WTC11 (cell line): ENCODE measurements at regions not wholly inside any gene's neighbourhood (a gene's known extent, or its start where the extent isn't known, plus 50 kb on each side); places are given as distances from the start of the nearest gene placed in this dataset.

Source experiments
- ATAC-seq: fragments of 200-7000 bp; cut with Tn5 transposase; 2 replicates; pipeline ENCODE4 v1.10.0; 2021; ENCODE audit warnings: mild to moderate bottlenecking, moderate library complexity
- CTCF ChIA-PET: fragments of 300-600 bp; sonication (Branson Sonifier 250); formaldehyde crosslinking; loops from one replicate; lab custom pipeline; 2021; ENCODE audit warnings: antibody characterized with exemption; lab: Charles Lee
- POLR2A ChIA-PET: fragments of 350-600 bp; sonication (Branson Sonifier 250); formaldehyde crosslinking; loops from one replicate; lab custom pipeline; 2021; ENCODE audit warnings: antibody characterized with exemption; lab: Charles Lee
- DNase-seq: peaks from one replicate; pipeline ENCODE4 v3.0.0; 2021; ENCODE audit warnings: low spot score
- H3K27ac Mint-ChIP-seq: 2 replicates; pipeline ENCODE4 v1.8.0; 2021; ENCODE audit warnings: mixed read lengths
- H3K27me3 Mint-ChIP-seq: 2 replicates; pipeline ENCODE4 v1.8.0; 2021; ENCODE audit warnings: low read depth, mild to moderate bottlenecking, moderate library complexity, mixed read lengths
- H3K36me3 Mint-ChIP-seq: 2 replicates; pipeline ENCODE4 v1.8.0; 2021; ENCODE audit warnings: mixed read lengths
- H3K4me1 Mint-ChIP-seq: 2 replicates; pipeline ENCODE4 v1.8.0; 2022; ENCODE audit warnings: mixed read lengths
- H3K4me3 Mint-ChIP-seq: 2 replicates; pipeline ENCODE4 v1.8.0; 2021; ENCODE audit warnings: mild to moderate bottlenecking, moderate library complexity, mixed read lengths
- H3K9me3 Mint-ChIP-seq: 2 replicates; pipeline ENCODE4 v1.8.0; 2021; ENCODE audit warnings: mixed read lengths
- ATF1 ChIP-seq: sonication (generic); formaldehyde crosslinking; IDR thresholded peaks from 2 replicates; pipeline ENCODE4 v1.8.1; 2023; ENCODE audit warnings: mild to moderate bottlenecking, moderate library complexity, missing genetic modification reagents
- EMX1 ChIP-seq: fragments of 250-450 bp; sonication (Bioruptor Pico); IDR thresholded peaks from 2 replicates; pipeline ENCODE4 v1.8.0; 2021; ENCODE audit warnings: mild to moderate bottlenecking
- HMGA2 ChIP-seq: fragments of 250-450 bp; sonication (Bioruptor Pico); IDR thresholded peaks from 2 replicates; pipeline ENCODE4 v1.4.0; 2021; ENCODE audit warnings: mild to moderate bottlenecking, moderate library complexity
- HMGXB4 ChIP-seq: sonication (generic); formaldehyde crosslinking; IDR thresholded peaks from 2 replicates; pipeline ENCODE4 v1.8.1; 2023; ENCODE audit warnings: mild to moderate bottlenecking, moderate library complexity, missing genetic modification reagents
- IRF2 ChIP-seq: sonication (generic); formaldehyde crosslinking; IDR thresholded peaks from 2 replicates; pipeline ENCODE4 v1.8.0; 2022; ENCODE audit warnings: low read depth, missing genetic modification reagents, borderline replicate concordance
- KAT7 ChIP-seq: sonication (generic); formaldehyde crosslinking; IDR thresholded peaks from 2 replicates; pipeline ENCODE4 v1.8.1; 2023; ENCODE audit warnings: missing genetic modification reagents, mild to moderate bottlenecking, borderline replicate concordance
- SOX15 ChIP-seq: fragments of 250-450 bp; sonication (Bioruptor Pico); IDR thresholded peaks from 2 replicates; pipeline ENCODE4 v1.9.0; 2021; ENCODE audit warnings: mild to moderate bottlenecking
- STAT6 ChIP-seq: sonication (generic); formaldehyde crosslinking; conservative IDR thresholded peaks from 2 replicates; pipeline ENCODE4 v1.8.1; 2023; ENCODE audit warnings: mild to moderate bottlenecking, low read depth, missing genetic modification reagents, moderate library complexity
- ZNF121 ChIP-seq: sonication (generic); formaldehyde crosslinking; IDR thresholded peaks from 2 replicates; pipeline ENCODE4 v1.8.0; 2023; ENCODE audit warnings: missing genetic modification reagents
- ZNF416 ChIP-seq: fragments of 250-450 bp; sonication (Bioruptor Pico); IDR thresholded peaks from 2 replicates; pipeline ENCODE4 v1.9.0; 2021; ENCODE audit warnings: mild to moderate bottlenecking, inconsistent platforms
- TF ChIP-seq, protein P1 (sequence below): sonication (generic); formaldehyde crosslinking; IDR thresholded peaks from 2 replicates; pipeline ENCODE4 v1.8.1; 2023; ENCODE audit warnings: mild to moderate bottlenecking, missing genetic modification reagents, moderate library complexity
- TF ChIP-seq, protein P2 (sequence below): sonication (generic); formaldehyde crosslinking; IDR thresholded peaks from 2 replicates; pipeline ENCODE4 v1.8.0; 2023; ENCODE audit warnings: missing genetic modification reagents
- TF ChIP-seq, protein P3 (sequence below): fragments of 200-600 bp; IDR thresholded peaks from 2 replicates; pipeline ENCODE4 v1.8.0; 2022; ENCODE audit warnings: antibody characterized with exemption
- TF ChIP-seq, protein P4 (sequence below): fragments of 250-450 bp; sonication (Bioruptor Pico); IDR thresholded peaks from 2 replicates; pipeline ENCODE4 v1.9.0; 2021; ENCODE audit warnings: mild to moderate bottlenecking
- TF ChIP-seq, protein P5 (sequence below): sonication (generic); formaldehyde crosslinking; IDR thresholded peaks from 2 replicates; pipeline ENCODE4 v1.8.1; 2022; ENCODE audit warnings: mild to moderate bottlenecking, moderate library complexity, missing genetic modification reagents

- TF ChIP-seq STAT6 (CRISPR knock-in tag) (no peak), SOX15 (no peak), HMGXB4 (CRISPR knock-in tag) (no peak), IRF2 (CRISPR knock-in tag) (no peak)
- TF ChIP-seq, protein P1, sequence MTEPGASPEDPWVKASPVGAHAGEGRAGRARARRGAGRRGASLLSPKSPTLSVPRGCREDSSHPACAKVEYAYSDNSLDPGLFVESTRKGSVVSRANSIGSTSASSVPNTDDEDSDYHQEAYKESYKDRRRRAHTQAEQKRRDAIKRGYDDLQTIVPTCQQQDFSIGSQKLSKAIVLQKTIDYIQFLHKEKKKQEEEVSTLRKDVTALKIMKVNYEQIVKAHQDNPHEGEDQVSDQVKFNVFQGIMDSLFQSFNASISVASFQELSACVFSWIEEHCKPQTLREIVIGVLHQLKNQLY (CRISPR knock-in tag): no peak
- peaks cover 4% of the 10 kb centered on the region; the same call in 1 of the 2 replicates for H3K27me3 Mint-ChIP-seq
- peaks cover 63% of the 10 kb centered on the region for H3K9me3 Mint-ChIP-seq
- ChIA-PET CTCF (no interaction called here), POLR2A (no interaction called here)
- peaks cover 19% of the 10 kb centered on the region; the same call in 1 of the 2 replicates for H3K36me3 Mint-ChIP-seq
- H3K4me1 Mint-ChIP-seq: no peaks in the 10 kb centered on the region
- H3K27ac Mint-ChIP-seq: no peak overlapping the region
- no peak overlapping the region for H3K4me3 Mint-ChIP-seq
- ATAC-seq: no peak
- DNase-seq: no peak
Measured at GRCh38 chr3:3499987-3500386, 299.2 kb upstream of the LRRN1 start.

- H3K4me3 Mint-ChIP-seq: no peak overlapping the region
- H3K4me1 Mint-ChIP-seq: no peaks in the 10 kb centered on the region
- no peak for ATAC-seq
- POLR2A ChIA-PET: no interaction called here
- no peaks in the 10 kb centered on the region; the same call in 1 of the 2 replicates for H3K27me3 Mint-ChIP-seq
- H3K27ac Mint-ChIP-seq: no peak overlapping the region
- CTCF ChIA-PET: no interaction called here
- TF ChIP-seq, protein P2, sequence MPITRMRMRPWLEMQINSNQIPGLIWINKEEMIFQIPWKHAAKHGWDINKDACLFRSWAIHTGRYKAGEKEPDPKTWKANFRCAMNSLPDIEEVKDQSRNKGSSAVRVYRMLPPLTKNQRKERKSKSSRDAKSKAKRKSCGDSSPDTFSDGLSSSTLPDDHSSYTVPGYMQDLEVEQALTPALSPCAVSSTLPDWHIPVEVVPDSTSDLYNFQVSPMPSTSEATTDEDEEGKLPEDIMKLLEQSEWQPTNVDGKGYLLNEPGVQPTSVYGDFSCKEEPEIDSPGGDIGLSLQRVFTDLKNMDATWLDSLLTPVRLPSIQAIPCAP (CRISPR knock-in tag): no peak
- TF ChIP-seq HMGA2 (CRISPR knock-in tag): no peak
- no peak for TF ChIP-seq SOX15
- TF ChIP-seq ZNF121 (CRISPR knock-in tag): no peak
- no peak for TF ChIP-seq IRF2 (CRISPR knock-in tag)
- TF ChIP-seq EMX1 (CRISPR knock-in tag): no peak
- TF ChIP-seq, protein P3, sequence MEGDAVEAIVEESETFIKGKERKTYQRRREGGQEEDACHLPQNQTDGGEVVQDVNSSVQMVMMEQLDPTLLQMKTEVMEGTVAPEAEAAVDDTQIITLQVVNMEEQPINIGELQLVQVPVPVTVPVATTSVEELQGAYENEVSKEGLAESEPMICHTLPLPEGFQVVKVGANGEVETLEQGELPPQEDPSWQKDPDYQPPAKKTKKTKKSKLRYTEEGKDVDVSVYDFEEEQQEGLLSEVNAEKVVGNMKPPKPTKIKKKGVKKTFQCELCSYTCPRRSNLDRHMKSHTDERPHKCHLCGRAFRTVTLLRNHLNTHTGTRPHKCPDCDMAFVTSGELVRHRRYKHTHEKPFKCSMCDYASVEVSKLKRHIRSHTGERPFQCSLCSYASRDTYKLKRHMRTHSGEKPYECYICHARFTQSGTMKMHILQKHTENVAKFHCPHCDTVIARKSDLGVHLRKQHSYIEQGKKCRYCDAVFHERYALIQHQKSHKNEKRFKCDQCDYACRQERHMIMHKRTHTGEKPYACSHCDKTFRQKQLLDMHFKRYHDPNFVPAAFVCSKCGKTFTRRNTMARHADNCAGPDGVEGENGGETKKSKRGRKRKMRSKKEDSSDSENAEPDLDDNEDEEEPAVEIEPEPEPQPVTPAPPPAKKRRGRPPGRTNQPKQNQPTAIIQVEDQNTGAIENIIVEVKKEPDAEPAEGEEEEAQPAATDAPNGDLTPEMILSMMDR: no peak
- peaks cover 58% of the 10 kb centered on the region for H3K9me3 Mint-ChIP-seq
- H3K36me3 Mint-ChIP-seq: peaks cover 11% of the 10 kb centered on the region; the same call in 1 of the 2 replicates
- no peak for DNase-seq
Measured at GRCh38 chr3:3499012-3499562, 300.1 kb upstream of the LRRN1 start.

- no peak for DNase-seq
- POLR2A ChIA-PET: no interaction called here
- Mint-ChIP-seq H3K9me3 (peaks cover 76% of the 10 kb centered on the region), H3K4me1 (no peaks in the 10 kb centered on the region), H3K27me3 (no peaks in the 10 kb centered on the region; the same call in 1 of the 2 replicates), H3K27ac (no peak overlapping the region), H3K36me3 (peaks cover 18% of the 10 kb centered on the region; the same call in 1 of the 2 replicates), H3K4me3 (no peak overlapping the region)
- no peak for ATAC-seq
- CTCF ChIA-PET: no interaction called here
- TF ChIP-seq, protein P4, sequence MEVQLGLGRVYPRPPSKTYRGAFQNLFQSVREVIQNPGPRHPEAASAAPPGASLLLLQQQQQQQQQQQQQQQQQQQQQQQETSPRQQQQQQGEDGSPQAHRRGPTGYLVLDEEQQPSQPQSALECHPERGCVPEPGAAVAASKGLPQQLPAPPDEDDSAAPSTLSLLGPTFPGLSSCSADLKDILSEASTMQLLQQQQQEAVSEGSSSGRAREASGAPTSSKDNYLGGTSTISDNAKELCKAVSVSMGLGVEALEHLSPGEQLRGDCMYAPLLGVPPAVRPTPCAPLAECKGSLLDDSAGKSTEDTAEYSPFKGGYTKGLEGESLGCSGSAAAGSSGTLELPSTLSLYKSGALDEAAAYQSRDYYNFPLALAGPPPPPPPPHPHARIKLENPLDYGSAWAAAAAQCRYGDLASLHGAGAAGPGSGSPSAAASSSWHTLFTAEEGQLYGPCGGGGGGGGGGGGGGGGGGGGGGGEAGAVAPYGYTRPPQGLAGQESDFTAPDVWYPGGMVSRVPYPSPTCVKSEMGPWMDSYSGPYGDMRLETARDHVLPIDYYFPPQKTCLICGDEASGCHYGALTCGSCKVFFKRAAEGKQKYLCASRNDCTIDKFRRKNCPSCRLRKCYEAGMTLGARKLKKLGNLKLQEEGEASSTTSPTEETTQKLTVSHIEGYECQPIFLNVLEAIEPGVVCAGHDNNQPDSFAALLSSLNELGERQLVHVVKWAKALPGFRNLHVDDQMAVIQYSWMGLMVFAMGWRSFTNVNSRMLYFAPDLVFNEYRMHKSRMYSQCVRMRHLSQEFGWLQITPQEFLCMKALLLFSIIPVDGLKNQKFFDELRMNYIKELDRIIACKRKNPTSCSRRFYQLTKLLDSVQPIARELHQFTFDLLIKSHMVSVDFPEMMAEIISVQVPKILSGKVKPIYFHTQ (CRISPR knock-in tag): no peak
- TF ChIP-seq, protein P5, sequence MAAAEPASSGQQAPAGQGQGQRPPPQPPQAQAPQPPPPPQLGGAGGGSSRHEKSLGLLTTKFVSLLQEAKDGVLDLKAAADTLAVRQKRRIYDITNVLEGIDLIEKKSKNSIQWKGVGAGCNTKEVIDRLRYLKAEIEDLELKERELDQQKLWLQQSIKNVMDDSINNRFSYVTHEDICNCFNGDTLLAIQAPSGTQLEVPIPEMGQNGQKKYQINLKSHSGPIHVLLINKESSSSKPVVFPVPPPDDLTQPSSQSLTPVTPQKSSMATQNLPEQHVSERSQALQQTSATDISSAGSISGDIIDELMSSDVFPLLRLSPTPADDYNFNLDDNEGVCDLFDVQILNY (CRISPR knock-in tag): no peak
- TF ChIP-seq ZNF416 (CRISPR knock-in tag) (no peak), ATF1 (CRISPR knock-in tag) (no peak), STAT6 (CRISPR knock-in tag) (no peak), KAT7 (no peak)
- TF ChIP-seq, protein P2 (CRISPR knock-in tag): no peak
Measured at GRCh38 chr3:3495611-3496010, 303.6 kb upstream of the LRRN1 start.
